Right renal pelvis (tissue), 4 donors: ENCODE measurements at regions not wholly inside any gene's neighbourhood (a gene's known extent, or its start where the extent isn't known, plus 50 kb on each side); places are given as distances from the start of the nearest gene placed in this dataset.
"Not testable (repeated sequence)": the region's sequence is repeated elsewhere in the genome, so short reads cannot be mapped to it uniquely, and the experiment has no call there.

ENCODE experiments used
- DNase-seq, 4 donors: peaks; one replicate each; pipeline ENCODE4 v3.0.0-alpha.2; 2013; ENCODE audit warnings: low read depth in 4 of 4, low spot score in 3 of 4, missing footprints in 1 of 4

- DNase-seq = no peak
Measured at GRCh38 chr7:94303118-94303517, 91.6 kb upstream of the COL1A2 start.

GRCh38 chr7:94303695-94304094 lies 91.0 kb upstream of the COL1A2 start:
- DNase-seq = peak in 3 of 4 donors; percentile 48 to 70 (median 60)

- no peak for DNase-seq
Measured at GRCh38 chr7:94304878-94305277, 89.8 kb upstream of the COL1A2 start.

- no peak for DNase-seq
Measured at GRCh38 chr7:94305836-94306235, 88.9 kb upstream of the COL1A2 start.

- DNase-seq = no peak
Measured at GRCh38 chr7:94307399-94308048, 87.2 kb upstream of the COL1A2 start.

GRCh38 chr7:94311515-94311914 lies 83.2 kb upstream of the COL1A2 start:
- no peak for DNase-seq

- DNase-seq = no peak
Measured at GRCh38 chr7:94313926-94314325, 80.8 kb upstream of the COL1A2 start.

- no peak for DNase-seq
Measured at GRCh38 chr7:94314413-94315410, 80.0 kb upstream of the COL1A2 start.

GRCh38 chr7:94321138-94321537 lies 73.6 kb upstream of the COL1A2 start:
- not testable (repeated sequence) for DNase-seq

GRCh38 chr7:94323844-94324243 lies 70.9 kb upstream of the COL1A2 start:
- no peak for DNase-seq

GRCh38 chr7:94324380-94325121 lies 70.1 kb upstream of the COL1A2 start:
- DNase-seq = no peak

- DNase-seq = no peak
Measured at GRCh38 chr7:94325122-94325475, 69.6 kb upstream of the COL1A2 start.

GRCh38 chr7:94330269-94331020 lies 64.2 kb upstream of the COL1A2 start:
- DNase-seq = no peak

GRCh38 chr7:94332571-94332970 lies 62.1 kb upstream of the COL1A2 start:
- DNase-seq = no peak

GRCh38 chr7:94333810-94334209 lies 60.9 kb upstream of the COL1A2 start:
- DNase-seq = no peak

- no peak for DNase-seq
Measured at GRCh38 chr7:94335586-94335985, 59.1 kb upstream of the COL1A2 start.

- no peak for DNase-seq
Measured at GRCh38 chr7:94336009-94336408, 58.7 kb upstream of the COL1A2 start.

GRCh38 chr7:94338921-94339371 lies 55.7 kb upstream of the COL1A2 start:
- DNase-seq = no peak

GRCh38 chr7:94344826-94345225 lies 49.9 kb upstream of the COL1A2 start:
- DNase-seq = no peak
